Stimulated activated CD4-positive, alpha-beta T cell treated with anti-CD3 and anti-CD28 coated beads, Interleukin-4, amount 100 ng/mL, for 4 hours (primary cell): ENCODE measurements at regions not wholly inside any gene's neighbourhood (a gene's known extent, or its start where the extent isn't known, plus 50 kb on each side); places are given as distances from the start of the nearest gene placed in this dataset.

Experiments
- DNase-seq, 2 experiments: peaks; one replicate each; pipeline ENCODE4 v3.0.0-alpha.2; 2020

GRCh38 chr10:28935061-28935460 lies 257.7 kb downstream of the BAMBI start:
- DNase-seq = no peak

GRCh38 chr10:28937959-28938358 lies 260.6 kb downstream of the BAMBI start:
- DNase-seq = no peak

- no peak for DNase-seq
Observed at GRCh38 chr10:28938745-28939144, 261.4 kb downstream of the BAMBI start.

GRCh38 chr10:28939281-28940157 lies 262.2 kb downstream of the BAMBI start:
- DNase-seq = no peak

- DNase-seq = no peak
Observed at GRCh38 chr10:28940158-28940888, 263.0 kb downstream of the BAMBI start.

- DNase-seq = no peak
Observed at GRCh38 chr10:28942012-28942411, 264.7 kb downstream of the BAMBI start.

- no peak for DNase-seq
Observed at GRCh38 chr10:28945959-28946358, 268.6 kb downstream of the BAMBI start.

- no peak for DNase-seq
Observed at GRCh38 chr10:28946479-28946878, 269.2 kb downstream of the BAMBI start.

- DNase-seq = no peak
Observed at GRCh38 chr10:28947171-28947570, 269.9 kb downstream of the BAMBI start.

- no peak for DNase-seq
Observed at GRCh38 chr10:28948046-28948445, 270.7 kb downstream of the BAMBI start.

- no peak for DNase-seq
Observed at GRCh38 chr10:28949005-28950004, 272.0 kb downstream of the BAMBI start.

GRCh38 chr10:28951484-28951883 lies 274.2 kb downstream of the BAMBI start:
- no peak for DNase-seq

GRCh38 chr10:28952523-28952922 lies 275.2 kb downstream of the BAMBI start:
- no peak for DNase-seq

- DNase-seq = no peak
Observed at GRCh38 chr10:28954211-28954610, 276.9 kb downstream of the BAMBI start.

- DNase-seq = no peak
Observed at GRCh38 chr10:28958468-28958867, 281.1 kb downstream of the BAMBI start.

GRCh38 chr10:28959850-28960501 lies 282.7 kb downstream of the BAMBI start:
- DNase-seq = no peak

- no peak for DNase-seq
Observed at GRCh38 chr10:28962768-28963167, 285.4 kb downstream of the BAMBI start.

- no peak for DNase-seq
Observed at GRCh38 chr10:28963539-28964221, 286.4 kb downstream of the BAMBI start.

GRCh38 chr10:28965937-28966336 lies 288.6 kb downstream of the BAMBI start:
- no peak for DNase-seq

- no peak for DNase-seq
Observed at GRCh38 chr10:28967031-28967430, 289.7 kb downstream of the BAMBI start.

- DNase-seq = no peak
Observed at GRCh38 chr10:28969413-28969812, 292.1 kb downstream of the BAMBI start.

GRCh38 chr10:28970231-28970630 lies 292.9 kb downstream of the BAMBI start:
- DNase-seq = no peak
